Esophagus muscularis mucosa (tissue), 4 donors: ENCODE measurements at regions not wholly inside any gene's neighbourhood (a gene's known extent, or its start where the extent isn't known, plus 50 kb on each side); places are given as distances from the start of the nearest gene placed in this dataset.

ENCODE experiments used
- EP300 ChIP-seq: sonication (generic); formaldehyde crosslinking; IDR thresholded peaks from one replicate; pipeline ENCODE4 v1.6.1; 2017; ENCODE audit warnings: antibody characterized with exemption
- POLR2A ChIP-seq: fragments of 450-650 bp; IDR thresholded peaks from one replicate; pipeline ENCODE4 v1.6.1; 2017; ENCODE audit warnings: antibody characterized with exemption, moderate library complexity, mild to moderate bottlenecking, low read depth
- POLR2AphosphoS5 ChIP-seq, 2 donors: sonication (generic); formaldehyde crosslinking; IDR thresholded peaks; one replicate each; pipeline ENCODE4 v1.6.1; 2017; ENCODE audit warnings: antibody characterized with exemption in 2 of 2
- TF ChIP-seq, protein P1 (sequence below), 3 experiments: fragments of 200-600 bp in 2 of 3; fragments of 450-650 bp in 1 of 3; sonication (generic) in 2 of 3; IDR thresholded peaks; one replicate each; pipeline ENCODE4 v1.5.1; 2017 to 2019; ENCODE audit warnings: antibody characterized with exemption in 3 of 3, mild to moderate bottlenecking in 2 of 3, moderate library complexity in 1 of 3

DNA sequence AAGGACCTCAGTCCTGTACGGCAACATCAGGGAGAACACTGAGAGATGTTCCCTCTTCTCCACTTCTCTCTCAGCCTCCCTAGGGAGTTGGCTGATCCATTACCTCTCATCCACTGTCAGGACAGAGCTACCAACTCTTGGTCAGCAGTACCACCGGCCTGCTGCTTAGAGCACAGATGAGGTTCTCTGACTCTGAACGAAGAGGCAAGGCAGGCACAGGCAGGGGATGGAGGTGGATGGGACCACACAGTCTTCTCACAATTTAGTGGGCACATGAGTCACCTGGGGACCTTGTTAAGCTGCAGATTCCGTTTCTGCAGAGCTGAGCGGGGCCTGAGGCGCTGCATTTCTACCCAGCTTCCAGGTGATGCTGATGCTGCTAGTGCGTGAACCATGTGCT is 128.6 kb upstream of the CCL2 start:
- TF ChIP-seq EP300: no peak
- no peak for TF ChIP-seq POLR2AphosphoS5 (IDR thresholded peaks at IDR 0.05)
- TF ChIP-seq, protein P1, sequence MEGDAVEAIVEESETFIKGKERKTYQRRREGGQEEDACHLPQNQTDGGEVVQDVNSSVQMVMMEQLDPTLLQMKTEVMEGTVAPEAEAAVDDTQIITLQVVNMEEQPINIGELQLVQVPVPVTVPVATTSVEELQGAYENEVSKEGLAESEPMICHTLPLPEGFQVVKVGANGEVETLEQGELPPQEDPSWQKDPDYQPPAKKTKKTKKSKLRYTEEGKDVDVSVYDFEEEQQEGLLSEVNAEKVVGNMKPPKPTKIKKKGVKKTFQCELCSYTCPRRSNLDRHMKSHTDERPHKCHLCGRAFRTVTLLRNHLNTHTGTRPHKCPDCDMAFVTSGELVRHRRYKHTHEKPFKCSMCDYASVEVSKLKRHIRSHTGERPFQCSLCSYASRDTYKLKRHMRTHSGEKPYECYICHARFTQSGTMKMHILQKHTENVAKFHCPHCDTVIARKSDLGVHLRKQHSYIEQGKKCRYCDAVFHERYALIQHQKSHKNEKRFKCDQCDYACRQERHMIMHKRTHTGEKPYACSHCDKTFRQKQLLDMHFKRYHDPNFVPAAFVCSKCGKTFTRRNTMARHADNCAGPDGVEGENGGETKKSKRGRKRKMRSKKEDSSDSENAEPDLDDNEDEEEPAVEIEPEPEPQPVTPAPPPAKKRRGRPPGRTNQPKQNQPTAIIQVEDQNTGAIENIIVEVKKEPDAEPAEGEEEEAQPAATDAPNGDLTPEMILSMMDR (IDR thresholded peaks at IDR 0.05): no peak
- no peak for TF ChIP-seq POLR2A
